BE2C (cell line): ENCODE measurements at regions not wholly inside any gene's neighbourhood (a gene's known extent, or its start where the extent isn't known, plus 50 kb on each side); places are given as distances from the start of the nearest gene placed in this dataset.

Experiments
- DNase-seq: peaks from one replicate; pipeline ENCODE4 v3.0.0-alpha.2; 2020
- H3K27me3 ChIP-seq: fragments of 250-450 bp; sonication (Bioruptor Pico); 2 replicates; pipeline ENCODE4 v1.5.1; 2020; ENCODE audit warnings: mild to moderate bottlenecking
- H3K36me3 ChIP-seq: fragments of 250-450 bp; sonication (Bioruptor Pico); 2 replicates; pipeline ENCODE4 v1.5.1; 2020; ENCODE audit warnings: mild to moderate bottlenecking
- H3K4me1 ChIP-seq: fragments of 250-450 bp; sonication (Bioruptor Pico); 2 replicates; pipeline ENCODE4 v1.5.1; 2020
- H3K4me3 ChIP-seq: 2 replicates; pipeline ENCODE4 v1.5.1; 2011; ENCODE audit warnings: low read depth, low read length
- H3K9me3 ChIP-seq: fragments of 250-450 bp; sonication (Bioruptor Pico); 2 replicates; pipeline ENCODE4 v1.5.1; 2020
- TF ChIP-seq, protein P1 (sequence below): IDR thresholded peaks from 2 replicates; pipeline ENCODE4 v1.5.1; 2012; ENCODE audit warnings: mild to moderate bottlenecking, low read depth, low read length

DNA sequence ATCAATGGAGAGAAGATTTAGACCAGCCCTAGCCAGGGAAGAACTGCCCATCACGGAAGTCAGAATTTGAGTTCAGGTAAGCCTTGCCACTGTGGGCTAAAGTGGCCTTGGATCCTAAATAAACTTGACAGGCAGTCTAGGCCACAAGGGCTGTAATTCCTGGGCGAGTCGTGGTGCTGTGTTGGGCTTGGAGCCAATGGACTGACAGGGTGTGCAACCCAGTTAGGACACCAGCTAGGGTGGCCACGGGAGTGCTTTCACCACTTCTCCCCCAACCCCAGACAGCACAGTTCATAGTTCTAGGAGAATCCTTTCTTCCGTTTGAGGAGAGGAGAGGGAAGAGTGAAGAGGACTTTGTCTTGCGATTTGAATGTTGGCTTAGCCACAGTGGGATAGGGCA, 422.4 kb downstream of the DOK5 start:
- no peaks in the 10 kb centered on the region for H3K9me3 ChIP-seq
- TF ChIP-seq, protein P1, sequence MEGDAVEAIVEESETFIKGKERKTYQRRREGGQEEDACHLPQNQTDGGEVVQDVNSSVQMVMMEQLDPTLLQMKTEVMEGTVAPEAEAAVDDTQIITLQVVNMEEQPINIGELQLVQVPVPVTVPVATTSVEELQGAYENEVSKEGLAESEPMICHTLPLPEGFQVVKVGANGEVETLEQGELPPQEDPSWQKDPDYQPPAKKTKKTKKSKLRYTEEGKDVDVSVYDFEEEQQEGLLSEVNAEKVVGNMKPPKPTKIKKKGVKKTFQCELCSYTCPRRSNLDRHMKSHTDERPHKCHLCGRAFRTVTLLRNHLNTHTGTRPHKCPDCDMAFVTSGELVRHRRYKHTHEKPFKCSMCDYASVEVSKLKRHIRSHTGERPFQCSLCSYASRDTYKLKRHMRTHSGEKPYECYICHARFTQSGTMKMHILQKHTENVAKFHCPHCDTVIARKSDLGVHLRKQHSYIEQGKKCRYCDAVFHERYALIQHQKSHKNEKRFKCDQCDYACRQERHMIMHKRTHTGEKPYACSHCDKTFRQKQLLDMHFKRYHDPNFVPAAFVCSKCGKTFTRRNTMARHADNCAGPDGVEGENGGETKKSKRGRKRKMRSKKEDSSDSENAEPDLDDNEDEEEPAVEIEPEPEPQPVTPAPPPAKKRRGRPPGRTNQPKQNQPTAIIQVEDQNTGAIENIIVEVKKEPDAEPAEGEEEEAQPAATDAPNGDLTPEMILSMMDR, result no peak
- no peak overlapping the region for H3K4me3 ChIP-seq
- no peaks in the 10 kb centered on the region for H3K4me1 ChIP-seq
- no peaks in the 10 kb centered on the region for H3K36me3 ChIP-seq
- DNase-seq, result no peak
- no peaks in the 10 kb centered on the region for H3K27me3 ChIP-seq

DNA sequence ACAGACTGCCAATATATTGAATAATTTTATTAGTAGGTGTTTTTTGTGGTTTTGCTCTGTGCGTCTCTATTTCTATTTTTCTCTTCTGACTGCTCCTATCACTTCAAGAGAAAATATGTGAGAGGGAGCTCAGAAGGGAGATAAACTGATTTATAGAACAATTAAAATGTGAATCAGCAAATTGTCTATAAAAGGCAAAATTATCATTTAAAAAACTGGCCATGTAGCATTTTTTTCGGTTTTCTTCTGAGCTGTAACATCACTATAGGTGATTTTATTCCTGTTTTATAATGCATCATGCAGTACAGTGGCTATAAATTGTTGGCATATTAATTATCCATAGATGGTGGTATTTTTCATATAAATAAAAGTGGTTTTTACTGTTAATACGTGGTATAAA, 416.5 kb downstream of the DOK5 start:
- TF ChIP-seq, protein P1, result no peak
- Histone ChIP-seq H3K36me3 (no peaks in the 10 kb centered on the region), H3K4me3 (no peak overlapping the region)

DNA sequence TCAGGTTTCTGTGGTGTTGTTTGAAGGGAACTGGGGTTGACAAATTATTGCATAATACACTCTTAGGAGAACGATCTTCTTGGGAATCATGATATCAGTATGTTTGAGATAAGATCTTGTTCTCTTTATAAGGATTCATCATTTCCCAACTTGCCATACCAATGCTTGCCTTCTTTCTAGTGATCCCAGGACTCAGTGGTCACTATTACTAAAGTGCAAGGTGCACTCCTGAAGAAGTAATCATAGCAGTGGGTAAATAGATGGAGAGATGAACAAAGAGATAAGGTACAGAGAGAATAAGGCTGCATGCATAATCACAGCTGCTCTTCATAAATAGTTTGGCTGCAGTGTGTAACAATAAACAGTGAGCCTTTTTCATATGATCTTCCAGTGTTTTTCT, 404.0 kb downstream of the DOK5 start:
- no peaks in the 10 kb centered on the region for H3K9me3 ChIP-seq
- TF ChIP-seq, protein P1, result no peak

More for the DNA sequence above, 416.5 kb downstream of the DOK5 start:
- H3K4me1 ChIP-seq, result no peaks in the 10 kb centered on the region
- H3K9me3 ChIP-seq, result no peaks in the 10 kb centered on the region
- no peaks in the 10 kb centered on the region for H3K27me3 ChIP-seq
- no peak for DNase-seq

DNA sequence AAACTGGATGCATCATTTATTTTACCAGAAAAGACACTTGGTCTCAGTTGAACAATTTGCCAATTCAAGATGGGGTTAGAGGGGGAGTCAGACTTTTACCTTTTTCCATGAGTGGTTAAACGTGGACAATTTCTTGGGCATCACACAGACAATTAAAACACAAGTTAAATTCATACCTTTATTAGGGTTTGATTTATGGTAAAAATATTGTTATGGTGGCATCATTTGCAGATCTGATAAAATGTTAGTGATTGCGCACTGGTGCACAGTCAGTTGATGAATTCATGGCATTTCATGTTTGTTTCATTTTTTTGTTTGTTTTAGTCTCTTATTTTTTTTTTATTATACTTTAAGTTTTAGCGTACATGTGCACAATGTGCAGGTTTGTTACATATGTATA, 399.9 kb downstream of the DOK5 start:
- no peak for DNase-seq
- TF ChIP-seq, protein P1, result no peak
- Histone ChIP-seq H3K9me3 (no peaks in the 10 kb centered on the region), H3K4me3 (no peak overlapping the region), H3K27me3 (no peaks in the 10 kb centered on the region), H3K36me3 (no peaks in the 10 kb centered on the region), H3K4me1 (no peaks in the 10 kb centered on the region)

More for the DNA sequence above, 404.0 kb downstream of the DOK5 start:
- Histone ChIP-seq H3K4me1 (no peaks in the 10 kb centered on the region), H3K4me3 (no peak overlapping the region), H3K27me3 (no peaks in the 10 kb centered on the region), H3K36me3 (no peaks in the 10 kb centered on the region)
- DNase-seq, result no peak

DNA sequence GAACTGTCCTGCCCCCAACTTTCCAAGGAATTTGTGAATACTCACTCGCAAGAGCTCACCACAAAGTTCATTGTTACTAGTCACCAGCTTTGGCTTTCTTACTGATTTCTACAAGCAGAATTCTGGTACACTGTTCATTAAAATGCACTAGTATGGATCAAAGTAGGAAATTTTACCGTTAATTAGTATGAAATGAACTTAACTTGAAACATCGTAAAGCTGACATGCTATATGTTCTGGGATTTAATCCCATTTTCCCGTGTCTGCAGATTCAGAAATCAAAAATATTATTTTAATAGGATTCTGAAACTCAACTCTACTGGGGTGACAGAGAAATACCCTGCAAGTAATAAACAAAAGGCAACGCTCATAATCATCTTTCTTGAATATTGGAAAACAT, 399.3 kb downstream of the DOK5 start:
- no peak for DNase-seq
- Histone ChIP-seq H3K9me3 (no peaks in the 10 kb centered on the region), H3K27me3 (no peaks in the 10 kb centered on the region), H3K4me1 (no peaks in the 10 kb centered on the region), H3K4me3 (no peak overlapping the region), H3K36me3 (no peaks in the 10 kb centered on the region)
- TF ChIP-seq, protein P1, result no peak

DNA sequence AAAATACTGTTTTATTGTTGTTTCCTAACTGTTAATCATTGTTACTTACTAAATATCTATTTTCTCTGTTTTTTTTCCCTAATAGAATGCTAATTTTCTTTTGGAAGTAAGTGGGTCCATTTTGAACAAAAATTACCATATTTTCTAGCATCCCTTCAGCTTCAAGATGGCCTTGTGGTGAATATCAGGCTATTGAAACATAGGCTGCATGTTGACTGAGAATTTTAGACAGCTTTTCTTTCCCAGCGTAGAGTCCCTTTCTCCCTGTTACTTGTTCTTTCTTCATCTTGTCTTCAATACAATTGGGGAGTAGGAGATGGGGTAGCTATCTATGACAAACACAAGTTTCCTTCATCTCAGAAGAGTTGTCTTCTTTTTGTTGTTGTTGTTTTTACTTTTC, 397.0 kb downstream of the DOK5 start:
- no peaks in the 10 kb centered on the region for H3K9me3 ChIP-seq

More for the DNA sequence above, 397.0 kb downstream of the DOK5 start:
- TF ChIP-seq, protein P1, result no peak
- Histone ChIP-seq H3K27me3 (no peaks in the 10 kb centered on the region), H3K36me3 (no peaks in the 10 kb centered on the region), H3K4me3 (no peak overlapping the region), H3K4me1 (no peaks in the 10 kb centered on the region)
- DNase-seq, result no peak
